ENCODE measurements at regions not wholly inside any gene's neighbourhood (a gene's known extent, or its start where the extent isn't known, plus 50 kb on each side); places are given as distances from the start of the nearest gene placed in this dataset.

- TF ChIP-seq CTCF (IDR thresholded peaks at IDR 0.05), result no peak
- Histone ChIP-seq H3K27me3 (ENCODE audit: control insufficient read depth, insufficient read depth, low read length) (no peaks in the 10 kb centered on the region), H2AFZ (no peak overlapping the region), H3K4me1 (no peaks in the 10 kb centered on the region), H3K9me3 (ENCODE audit: control insufficient read depth, low read length) (no peaks in the 10 kb centered on the region), H3K79me2 (no peaks in the 10 kb centered on the region), H3K4me2 (ENCODE audit: low read length) (no peak overlapping the region), H3K9ac (no peak overlapping the region), H3K27ac (no peak overlapping the region), H3K4me3 (ENCODE audit: low read depth, low read length) (no peak overlapping the region), H3K36me3 (ENCODE audit: control insufficient read depth, insufficient read depth, low read length) (no peaks in the 10 kb centered on the region)
Measured at GRCh38 chr13:73865027-73865426, 269.2 kb downstream of the KLF12 start.

DNA sequence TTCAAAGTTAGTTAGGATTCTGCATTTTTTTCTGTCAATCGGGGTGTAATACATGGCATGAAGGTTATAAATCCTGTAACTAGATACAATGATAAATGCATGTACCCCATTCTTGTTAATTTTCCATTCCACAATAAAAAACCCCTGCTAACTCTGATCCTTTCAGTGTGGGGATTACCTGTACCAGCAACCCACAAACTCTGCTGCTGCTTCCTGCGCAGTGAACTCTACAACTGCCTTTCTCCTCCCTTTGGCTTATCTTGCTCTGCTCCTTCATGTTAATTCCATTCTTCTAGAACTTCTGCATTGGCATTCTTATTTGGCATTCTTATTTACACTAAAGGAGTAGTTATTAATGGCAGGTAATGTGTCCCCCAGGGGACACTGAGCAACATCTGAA is 273.1 kb downstream of the KLF12 start:
- H3K36me3 ChIP-seq (ENCODE audit: control insufficient read depth, insufficient read depth, low read length), result no peaks in the 10 kb centered on the region
- no peak overlapping the region for H3K4me3 ChIP-seq (ENCODE audit: low read depth, low read length)
- no peaks in the 10 kb centered on the region for H3K27me3 ChIP-seq (ENCODE audit: control insufficient read depth, insufficient read depth, low read length)
- no peak overlapping the region for H2AFZ ChIP-seq
- H3K79me2 ChIP-seq, result no peaks in the 10 kb centered on the region
- H3K4me1 ChIP-seq, result no peaks in the 10 kb centered on the region
- no peaks in the 10 kb centered on the region for H3K9me3 ChIP-seq (ENCODE audit: control insufficient read depth, low read length)
- no peak overlapping the region for H3K4me2 ChIP-seq (ENCODE audit: low read length)
- TF ChIP-seq CTCF (IDR thresholded peaks at IDR 0.05), result no peak
- H3K27ac ChIP-seq, result no peak overlapping the region
- H3K9ac ChIP-seq, result no peak overlapping the region

- Histone ChIP-seq H3K4me2 (ENCODE audit: low read length) (no peak overlapping the region), H3K9ac (no peak overlapping the region), H3K27ac (no peak overlapping the region), H3K36me3 (ENCODE audit: control insufficient read depth, insufficient read depth, low read length) (no peaks in the 10 kb centered on the region), H3K9me3 (ENCODE audit: control insufficient read depth, low read length) (no peaks in the 10 kb centered on the region), H3K4me1 (no peaks in the 10 kb centered on the region), H2AFZ (no peak overlapping the region), H3K79me2 (no peaks in the 10 kb centered on the region), H3K27me3 (ENCODE audit: control insufficient read depth, insufficient read depth, low read length) (no peaks in the 10 kb centered on the region), H3K4me3 (ENCODE audit: low read depth, low read length) (no peak overlapping the region)
- TF ChIP-seq CTCF (IDR thresholded peaks at IDR 0.05), result no peak
Measured at GRCh38 chr13:73860501-73860900, 273.7 kb downstream of the KLF12 start.

- no peaks in the 10 kb centered on the region for H3K36me3 ChIP-seq (ENCODE audit: control insufficient read depth, insufficient read depth, low read length)
- no peak for TF ChIP-seq CTCF (IDR thresholded peaks at IDR 0.05)
- H3K4me3 ChIP-seq (ENCODE audit: low read depth, low read length), result no peak overlapping the region
- H3K79me2 ChIP-seq, result no peaks in the 10 kb centered on the region
- no peaks in the 10 kb centered on the region for H3K4me1 ChIP-seq
- H3K9me3 ChIP-seq (ENCODE audit: control insufficient read depth, low read length), result no peaks in the 10 kb centered on the region
- H3K4me2 ChIP-seq (ENCODE audit: low read length), result no peak overlapping the region
- no peaks in the 10 kb centered on the region for H3K27me3 ChIP-seq (ENCODE audit: control insufficient read depth, insufficient read depth, low read length)
- no peak overlapping the region for H3K27ac ChIP-seq
- no peak overlapping the region for H2AFZ ChIP-seq
- no peak overlapping the region for H3K9ac ChIP-seq
Measured at GRCh38 chr13:73859841-73860240, 274.4 kb downstream of the KLF12 start.

- H3K27ac ChIP-seq, result no peak overlapping the region
- TF ChIP-seq CTCF (IDR thresholded peaks at IDR 0.05), result no peak
- no peak overlapping the region for H3K9ac ChIP-seq
- no peaks in the 10 kb centered on the region for H3K9me3 ChIP-seq (ENCODE audit: control insufficient read depth, low read length)
- no peaks in the 10 kb centered on the region for H3K4me1 ChIP-seq
- H3K36me3 ChIP-seq (ENCODE audit: control insufficient read depth, insufficient read depth, low read length), result no peaks in the 10 kb centered on the region
- no peak overlapping the region for H3K4me2 ChIP-seq (ENCODE audit: low read length)
- H3K79me2 ChIP-seq, result no peaks in the 10 kb centered on the region
- no peak overlapping the region for H2AFZ ChIP-seq
- H3K4me3 ChIP-seq (ENCODE audit: low read depth, low read length), result no peak overlapping the region
- no peaks in the 10 kb centered on the region for H3K27me3 ChIP-seq (ENCODE audit: control insufficient read depth, insufficient read depth, low read length)
Measured at GRCh38 chr13:73857106-73857505, 277.1 kb downstream of the KLF12 start.
